ENCODE measurements at regions not wholly inside any gene's neighbourhood (a gene's known extent, or its start where the extent isn't known, plus 50 kb on each side); places are given as distances from the start of the nearest gene placed in this dataset.

DNA sequence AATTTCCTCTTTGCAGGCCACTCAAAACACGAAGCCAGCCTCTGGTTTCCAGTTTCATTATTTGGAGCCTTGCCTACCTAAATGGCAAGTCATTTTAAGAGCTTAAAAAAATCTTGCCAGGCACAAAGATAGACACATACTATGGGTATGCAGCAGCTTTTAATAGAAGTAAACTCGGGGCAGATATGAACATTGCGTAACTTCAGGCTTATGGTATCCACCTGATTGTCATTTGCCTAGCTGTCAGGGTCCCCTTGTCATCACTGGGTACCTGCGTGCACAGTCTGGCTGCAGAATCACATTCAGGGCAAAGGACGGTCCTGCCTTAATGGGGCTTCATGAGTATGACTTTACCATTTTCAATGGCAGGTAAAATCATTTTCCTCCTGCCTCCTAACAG, 466.1 kb upstream of the NRP1 start:
- no peak overlapping the region for H3K4me3 ChIP-seq (ENCODE audit: low read depth, low read length)
- peak; percentile 22 for DNase-seq (ENCODE audit: low read depth)
- TF ChIP-seq, protein P1, sequence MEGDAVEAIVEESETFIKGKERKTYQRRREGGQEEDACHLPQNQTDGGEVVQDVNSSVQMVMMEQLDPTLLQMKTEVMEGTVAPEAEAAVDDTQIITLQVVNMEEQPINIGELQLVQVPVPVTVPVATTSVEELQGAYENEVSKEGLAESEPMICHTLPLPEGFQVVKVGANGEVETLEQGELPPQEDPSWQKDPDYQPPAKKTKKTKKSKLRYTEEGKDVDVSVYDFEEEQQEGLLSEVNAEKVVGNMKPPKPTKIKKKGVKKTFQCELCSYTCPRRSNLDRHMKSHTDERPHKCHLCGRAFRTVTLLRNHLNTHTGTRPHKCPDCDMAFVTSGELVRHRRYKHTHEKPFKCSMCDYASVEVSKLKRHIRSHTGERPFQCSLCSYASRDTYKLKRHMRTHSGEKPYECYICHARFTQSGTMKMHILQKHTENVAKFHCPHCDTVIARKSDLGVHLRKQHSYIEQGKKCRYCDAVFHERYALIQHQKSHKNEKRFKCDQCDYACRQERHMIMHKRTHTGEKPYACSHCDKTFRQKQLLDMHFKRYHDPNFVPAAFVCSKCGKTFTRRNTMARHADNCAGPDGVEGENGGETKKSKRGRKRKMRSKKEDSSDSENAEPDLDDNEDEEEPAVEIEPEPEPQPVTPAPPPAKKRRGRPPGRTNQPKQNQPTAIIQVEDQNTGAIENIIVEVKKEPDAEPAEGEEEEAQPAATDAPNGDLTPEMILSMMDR (IDR thresholded peaks at IDR 0.05; ENCODE audit: insufficient read depth, low read length), result no peak

DNA sequence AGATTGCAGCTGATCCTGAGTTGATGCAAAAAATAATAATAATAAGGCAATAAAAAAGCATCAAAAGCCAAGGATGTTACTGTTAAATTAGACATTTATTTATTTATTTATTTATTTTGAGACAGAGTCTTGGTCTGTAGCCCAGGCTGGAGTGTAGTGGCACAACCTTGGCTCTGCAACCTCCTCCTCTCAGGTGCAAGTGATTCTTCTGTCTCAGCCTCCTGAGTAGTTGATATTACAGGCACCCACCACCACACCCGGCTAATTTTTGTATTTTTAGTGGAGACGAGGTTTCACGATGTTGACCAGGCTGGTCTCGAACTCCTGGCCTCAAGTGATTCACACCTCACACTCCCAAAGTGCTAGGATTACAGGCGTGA, 465.5 kb upstream of the NRP1 start:
- TF ChIP-seq, protein P1 (IDR thresholded peaks at IDR 0.05; ENCODE audit: insufficient read depth, low read length), result no peak
- no peak for DNase-seq (ENCODE audit: low read depth)
- no peak overlapping the region for H3K4me3 ChIP-seq (ENCODE audit: low read depth, low read length)

DNA sequence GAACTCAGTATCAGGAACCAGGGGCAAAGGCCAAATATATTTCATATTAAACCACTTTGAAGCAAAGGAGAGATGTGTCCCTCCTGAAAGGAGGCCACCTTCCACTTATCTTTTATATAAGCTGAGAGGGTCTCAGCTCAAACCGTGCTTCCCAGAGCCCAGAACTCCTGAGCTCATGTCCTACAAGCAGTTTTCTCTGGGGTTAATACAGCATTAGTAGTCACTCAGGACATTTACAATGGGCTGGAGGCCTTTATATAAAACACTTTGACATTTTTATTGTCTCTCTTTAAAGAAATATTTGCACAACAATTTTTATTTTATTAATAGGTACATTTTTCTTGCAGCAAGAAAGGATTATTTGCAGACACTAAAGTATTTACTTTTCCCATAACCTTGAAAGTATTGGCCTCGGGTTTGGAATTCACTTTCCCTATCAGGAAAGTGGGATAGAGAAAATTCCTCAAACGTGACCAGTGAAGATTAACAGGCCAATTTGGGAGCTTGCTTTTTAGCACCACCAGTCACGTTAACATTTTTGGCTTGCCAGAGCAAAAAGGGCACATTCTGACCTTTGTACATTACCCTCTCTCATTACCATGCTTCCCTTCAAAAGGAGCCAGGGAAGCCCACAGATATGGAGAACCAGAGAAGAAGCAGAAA, 464.9 kb upstream of the NRP1 start:
- TF ChIP-seq, protein P1 (IDR thresholded peaks at IDR 0.05; ENCODE audit: insufficient read depth, low read length), result no peak
- H3K4me3 ChIP-seq (ENCODE audit: low read depth, low read length), result no peak overlapping the region
- DNase-seq (ENCODE audit: low read depth), result peak; percentile 28

DNA sequence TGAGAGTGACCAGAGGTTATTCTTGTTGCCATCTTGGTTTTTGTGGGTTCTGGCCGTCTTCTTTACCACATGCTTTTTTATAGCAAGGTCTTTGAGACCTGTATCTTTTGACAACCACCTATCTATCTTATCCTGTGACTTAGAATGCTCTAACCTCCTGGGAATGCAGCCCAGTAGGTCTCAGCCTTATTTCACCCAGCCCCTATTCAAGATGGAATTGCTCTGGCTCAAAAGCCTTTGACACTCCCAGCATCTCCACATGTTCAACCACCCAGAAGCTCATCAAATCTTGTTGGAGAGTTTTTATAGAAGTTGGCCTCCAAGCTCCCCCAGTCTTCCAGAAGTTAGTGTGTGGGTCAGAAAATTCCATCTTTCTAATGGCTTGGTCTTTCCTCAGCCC, 464.3 kb upstream of the NRP1 start:
- H3K4me3 ChIP-seq (ENCODE audit: low read depth, low read length), result no peak overlapping the region
- DNase-seq (ENCODE audit: low read depth), result no peak
- TF ChIP-seq, protein P1 (IDR thresholded peaks at IDR 0.05; ENCODE audit: insufficient read depth, low read length), result no peak

DNA sequence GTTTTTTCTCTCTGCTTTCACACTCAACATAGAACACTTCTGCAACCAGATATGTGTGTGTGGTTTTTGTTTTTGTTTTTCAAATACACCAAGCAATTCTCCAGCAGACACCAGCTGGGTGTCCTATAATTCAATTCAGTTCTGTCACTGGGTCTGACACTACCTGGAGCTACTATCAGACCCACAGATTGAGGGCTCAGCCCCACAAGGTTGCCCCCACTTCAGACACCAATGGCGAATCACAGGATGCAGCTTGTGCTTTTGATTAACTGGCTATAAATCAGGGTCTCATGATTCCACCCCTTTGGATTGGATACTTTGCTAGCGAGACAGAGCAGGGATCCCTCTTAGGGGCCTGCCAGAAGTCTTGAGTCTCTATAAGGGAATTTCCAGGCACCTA, 462.2 kb upstream of the NRP1 start:
- TF ChIP-seq, protein P1 (IDR thresholded peaks at IDR 0.05; ENCODE audit: insufficient read depth, low read length), result no peak
- no peak for DNase-seq (ENCODE audit: low read depth)
- no peak overlapping the region for H3K4me3 ChIP-seq (ENCODE audit: low read depth, low read length)

DNA sequence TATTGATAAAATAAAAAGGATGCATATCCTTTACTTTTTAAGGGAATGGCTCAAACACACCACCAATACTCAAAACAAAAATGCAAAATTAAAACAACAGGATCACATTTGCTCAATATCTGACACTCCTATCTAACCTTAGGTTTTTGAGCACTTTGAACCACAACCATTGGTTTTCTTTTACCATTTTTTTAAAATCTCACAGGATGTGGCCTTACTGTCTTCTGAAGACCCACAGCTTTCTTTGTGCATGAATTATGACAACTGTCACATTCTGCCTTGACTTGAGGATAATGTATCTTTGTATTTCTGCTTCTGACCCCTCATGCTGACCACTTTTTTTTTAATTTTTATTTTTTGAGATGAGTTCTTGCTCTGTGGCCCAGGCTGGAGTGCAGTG, 461.1 kb upstream of the NRP1 start:
- no peak for DNase-seq (ENCODE audit: low read depth)
- TF ChIP-seq, protein P1 (IDR thresholded peaks at IDR 0.05; ENCODE audit: insufficient read depth, low read length), result no peak
- no peak overlapping the region for H3K4me3 ChIP-seq (ENCODE audit: low read depth, low read length)

DNA sequence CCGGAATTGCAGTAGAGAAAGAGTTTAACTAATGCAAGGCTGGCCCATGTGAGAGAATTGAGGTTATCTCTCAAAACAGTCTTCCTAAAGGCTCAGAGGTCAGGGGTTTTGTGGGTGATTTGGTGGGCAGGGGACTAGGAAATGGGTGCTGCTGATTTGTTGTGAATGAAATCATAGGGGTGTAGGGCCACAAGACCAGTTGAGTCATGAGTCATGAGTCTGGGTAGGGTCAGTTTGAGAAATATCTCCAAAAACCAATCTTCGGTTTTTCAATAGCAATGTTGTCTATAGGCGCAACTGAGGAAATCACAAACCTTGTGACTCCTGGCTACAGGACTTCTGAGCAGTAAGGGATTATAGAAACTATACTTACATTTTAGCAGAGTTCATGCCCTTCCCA, 460.0 kb upstream of the NRP1 start:
- DNase-seq (ENCODE audit: low read depth), result no peak
- TF ChIP-seq, protein P1 (IDR thresholded peaks at IDR 0.05; ENCODE audit: insufficient read depth, low read length), result no peak
- no peak overlapping the region for H3K4me3 ChIP-seq (ENCODE audit: low read depth, low read length)
